Keratinocyte (primary cell): ENCODE measurements at regions not wholly inside any gene's neighbourhood (a gene's known extent, or its start where the extent isn't known, plus 50 kb on each side); places are given as distances from the start of the nearest gene placed in this dataset.

ENCODE experiments used
- DNase-seq: peaks from one replicate; pipeline ENCODE4 v3.0.0-alpha.2; 2011; ENCODE audit warnings: low read depth, missing footprints, low spot score
- FAIRE-seq: peaks from 2 replicates; lab custom pipeline; 2011; peaks lifted over from hg19 to GRCh38; lab: Jason Lieb, UNC
- H2AFZ ChIP-seq: 2 replicates; pipeline ENCODE4 v1.6.0; 2012; ENCODE audit warnings: low read length, control low read depth, inconsistent platforms; ENCODE audit not compliant: control insufficient read depth
- H3K27ac ChIP-seq: 2 replicates; pipeline ENCODE4 v1.5.1; 2011; ENCODE audit warnings: low read length; ENCODE audit not compliant: control insufficient read depth, insufficient read depth
- H3K27me3 ChIP-seq: 3 replicates; pipeline ENCODE4 v1.6.0; 2011; ENCODE audit warnings: low read length; ENCODE audit not compliant: control insufficient read depth, insufficient read depth; ENCODE audit errors: extremely low read depth
- H3K36me3 ChIP-seq, 2 experiments: 2 replicates in 1 of 2; 3 replicates in 1 of 2; pipeline ENCODE4 v1.5.1; 2011; ENCODE audit warnings: low read length in 2 of 2, mild to moderate bottlenecking in 1 of 2; ENCODE audit not compliant: control insufficient read depth in 2 of 2, insufficient read depth in 2 of 2; ENCODE audit errors: extremely low read depth in 1 of 2
- H3K4me1 ChIP-seq: 3 replicates; pipeline ENCODE4 v1.5.1; 2011; ENCODE audit warnings: low read length; ENCODE audit not compliant: control insufficient read depth, insufficient read depth; ENCODE audit errors: extremely low read depth
- H3K4me2 ChIP-seq: 3 replicates; pipeline ENCODE4 v1.6.0; 2011; ENCODE audit warnings: low read depth, low read length; ENCODE audit not compliant: control insufficient read depth, insufficient read depth; ENCODE audit errors: extremely low read depth
- H3K4me3 ChIP-seq, 3 experiments: fragments of 200-600 bp in 1 of 3; sonication (generic) in 1 of 3; 2 replicates in 2 of 3; 3 replicates in 1 of 3; pipeline ENCODE4 v1.5.1; 2011 to 2016; ENCODE audit warnings: low read length in 3 of 3, mild to moderate bottlenecking in 3 of 3, control low read depth in 2 of 3, inconsistent platforms in 1 of 3, low read depth in 1 of 3, mixed read lengths in 1 of 3, mixed run types in 1 of 3, moderate library complexity in 1 of 3; ENCODE audit not compliant: control insufficient read depth in 2 of 3, insufficient read depth in 2 of 3; ENCODE audit errors: extremely low read depth in 1 of 3
- H3K79me2 ChIP-seq: 2 replicates; pipeline ENCODE4 v1.6.0; 2012; ENCODE audit warnings: low read length; ENCODE audit not compliant: control insufficient read depth, insufficient read depth
- H3K9ac ChIP-seq: 3 replicates; pipeline ENCODE4 v1.6.0; 2011; ENCODE audit warnings: low read length; ENCODE audit not compliant: control insufficient read depth, insufficient read depth; ENCODE audit errors: extremely low read depth
- H3K9me1 ChIP-seq: 3 replicates; pipeline ENCODE4 v1.6.0; 2011; ENCODE audit warnings: low read length; ENCODE audit not compliant: control insufficient read depth, insufficient read depth; ENCODE audit errors: extremely low read depth
- H3K9me3 ChIP-seq: 2 replicates; pipeline ENCODE4 v1.5.1; 2012; ENCODE audit warnings: low read depth, low read length; ENCODE audit not compliant: control insufficient read depth
- H4K20me1 ChIP-seq: 3 replicates; pipeline ENCODE4 v1.6.0; 2011; ENCODE audit warnings: low read length; ENCODE audit not compliant: control insufficient read depth, insufficient read depth; ENCODE audit errors: extremely low read depth
- CTCF ChIP-seq, 3 experiments: IDR thresholded peaks in 1 of 3; conservative IDR thresholded peaks in 1 of 3; optimal IDR thresholded peaks in 1 of 3; 2 replicates in 2 of 3; 3 replicates in 1 of 3; pipeline versions ENCODE3 to v1.5.1; 2011; ENCODE audit warnings: low read length in 3 of 3, mild to moderate bottlenecking in 3 of 3, moderate library complexity in 2 of 3, control low read depth in 1 of 3, inconsistent platforms in 1 of 3; ENCODE audit not compliant: insufficient read depth in 2 of 3; ENCODE audit errors: extremely low read depth in 1 of 3
- EZH2 ChIP-seq: IDR thresholded peaks from one replicate; pipeline ENCODE4 v1.6.1; 2012; ENCODE audit warnings: inconsistent platforms, mild to moderate bottlenecking, low read length, moderate library complexity
- dilution Hi-C: fragments of 300-500 bp; cut with MboI; formaldehyde crosslinking; loops from one replicate; pipeline ENCODE4 v1.7.0; 2020; ENCODE audit warnings: low sequenced_read_pairs; ENCODE audit not compliant: extremely low pct_ligation_motif_present

GRCh38 chr6:95846652-95847051 lies 169.1 kb upstream of the FUT9 start:
- Histone ChIP-seq H3K36me3 (no peaks in the 10 kb centered on the region), H3K27me3 (no peaks in the 10 kb centered on the region), H4K20me1 (no peaks in the 10 kb centered on the region), H3K27ac (no peak overlapping the region), H3K4me1 (no peaks in the 10 kb centered on the region), H3K9ac (no peak overlapping the region), H3K4me3 (no peak overlapping the region), H3K9me1 (no peaks in the 10 kb centered on the region), H3K9me3 (no peaks in the 10 kb centered on the region), H2AFZ (no peak overlapping the region), H3K79me2 (no peaks in the 10 kb centered on the region), H3K4me2 (no peak overlapping the region)
- no peak for TF ChIP-seq CTCF (optimal IDR thresholded peaks at IDR 0.05 in 1 of 3, IDR thresholded peaks at IDR 0.05 in 1 of 3, conservative IDR thresholded peaks at IDR 0.05 in 1 of 3; ENCODE audit: extremely low read depth in 1 of 3, insufficient read depth in 2 of 3, low read length in 3 of 3)
- no peak for TF ChIP-seq EZH2
- DNase-seq (no peak), FAIRE-seq (no peak)
- dilution Hi-C loops = no loop called here

- H3K4me3 ChIP-seq = no peak overlapping the region
- FAIRE-seq (no peak), DNase-seq (no peak)
- no peaks in the 10 kb centered on the region for H3K27me3 ChIP-seq
- H3K9ac ChIP-seq = no peak overlapping the region
- H4K20me1 ChIP-seq = no peaks in the 10 kb centered on the region
- H2AFZ ChIP-seq = no peak overlapping the region
- no peaks in the 10 kb centered on the region for H3K4me1 ChIP-seq
- no peak overlapping the region for H3K27ac ChIP-seq
- dilution Hi-C loops = no loop called here
- no peaks in the 10 kb centered on the region for H3K36me3 ChIP-seq
- TF ChIP-seq CTCF (optimal IDR thresholded peaks at IDR 0.05 in 1 of 3, IDR thresholded peaks at IDR 0.05 in 1 of 3, conservative IDR thresholded peaks at IDR 0.05 in 1 of 3; ENCODE audit: extremely low read depth in 1 of 3, insufficient read depth in 2 of 3, low read length in 3 of 3) = no peak
- TF ChIP-seq EZH2 = no peak
- H3K79me2 ChIP-seq = no peaks in the 10 kb centered on the region
- H3K4me2 ChIP-seq = no peak overlapping the region
- no peaks in the 10 kb centered on the region for H3K9me3 ChIP-seq
- no peaks in the 10 kb centered on the region for H3K9me1 ChIP-seq
These were observed 168.7 kb upstream of the FUT9 start for GRCh38 chr6:95847061-95847460.
